ENCODE measurements at regions not wholly inside any gene's neighbourhood (a gene's known extent, or its start where the extent isn't known, plus 50 kb on each side); places are given as distances from the start of the nearest gene placed in this dataset.

GRCh38 chr7:106563466-106564150 lies 97.3 kb downstream of the CCDC71L start:
- ChIA-PET RAD21 (ENCODE audit: low non-redundant PET in 1 of 2, low total read pairs in 2 of 2, uncharacterized antibody in 2 of 2, unreplicated experiment in 2 of 2) (no interaction called here), POLR2A (no interaction called here), CTCF (interaction anchor here (1.3 kb wide), 1 partner anchor 21 kb away, joined by 3 read pairs; no protein-coding TSS in a partner anchor)
- H3K27me3 ChIP-seq (ENCODE audit: insufficient read depth, low read length) = no peaks in the 10 kb centered on the region
- no peaks in the 10 kb centered on the region for H3K79me2 ChIP-seq (ENCODE audit: insufficient read depth, low read length)
- no peaks in the 10 kb centered on the region for H3K36me3 ChIP-seq (ENCODE audit: control insufficient read depth in 1 of 2, insufficient read depth in 2 of 2, low read length in 2 of 2)
- H3K9me3 ChIP-seq (ENCODE audit: control insufficient read depth in 1 of 2, insufficient read depth in 1 of 2, low read depth in 1 of 2, low read length in 2 of 2) = no peaks in the 10 kb centered on the region
- TF ChIP-seq YY1 (IDR thresholded peaks at IDR 0.05; ENCODE audit: extremely low read depth, insufficient replicate concordance, low read depth, low read length) = no peak
- TF ChIP-seq EZH2 (IDR thresholded peaks at IDR 0.05) = no peak
- no peak for TF ChIP-seq CBX3 (IDR thresholded peaks at IDR 0.05; ENCODE audit: low read depth)
- intact Hi-C loops (cut with micrococcal nuclease) = no loop called here
- H3K9me2 ChIP-seq (ENCODE audit: insufficient read depth) = no peaks in the 10 kb centered on the region; the same call in 1 of the 2 replicates
- no peak for ATAC-seq
- H2AFZ ChIP-seq (ENCODE audit: low read depth, low read length, poor library complexity, severe bottlenecking) = no peak overlapping the region
- H3K4me2 ChIP-seq (ENCODE audit: low read length) = no peak overlapping the region
- no peak overlapping the region for H3K9ac ChIP-seq (ENCODE audit: low read length)
- no peak overlapping the region for H3K27ac ChIP-seq (ENCODE audit: low read depth, low read length)
- H4K20me1 ChIP-seq (ENCODE audit: insufficient read depth) = no peaks in the 10 kb centered on the region
- DNase-seq (ENCODE audit: low read depth, low spot score) = no peak
- peaks cover 0 to 3% of the 10 kb centered on the region in 2 experiments; a peak in 1 of 4 replicates for H3K4me1 ChIP-seq (ENCODE audit: control insufficient read depth in 1 of 2, insufficient read depth in 2 of 2, low read length in 2 of 2)
- BruUV-seq (replicated peaks) = no TSS peak
- H3K4me3 ChIP-seq (replicated peaks in 1 of 2; ENCODE audit: low read depth in 1 of 2, low read length in 2 of 2) = no peak overlapping the region

- no peak overlapping the region for H3K4me2 ChIP-seq (ENCODE audit: low read length)
- H3K4me3 ChIP-seq (replicated peaks in 1 of 2; ENCODE audit: low read depth in 1 of 2, low read length in 2 of 2) = no peak overlapping the region
- no peak overlapping the region for H2AFZ ChIP-seq (ENCODE audit: low read depth, low read length, poor library complexity, severe bottlenecking)
- RAD21 ChIA-PET (ENCODE audit: low non-redundant PET in 1 of 2, low total read pairs in 2 of 2, uncharacterized antibody in 2 of 2, unreplicated experiment in 2 of 2) = no interaction called here
- CTCF ChIA-PET = no interaction called here
- H3K27me3 ChIP-seq (ENCODE audit: insufficient read depth, low read length) = no peaks in the 10 kb centered on the region
- H3K9me2 ChIP-seq (ENCODE audit: insufficient read depth) = no peaks in the 10 kb centered on the region; the same call in 1 of the 2 replicates
- no peaks in the 10 kb centered on the region for H3K4me1 ChIP-seq (ENCODE audit: control insufficient read depth in 1 of 2, insufficient read depth in 2 of 2, low read length in 2 of 2)
- H4K20me1 ChIP-seq (ENCODE audit: insufficient read depth) = no peaks in the 10 kb centered on the region
- H3K9me3 ChIP-seq (ENCODE audit: control insufficient read depth in 1 of 2, insufficient read depth in 1 of 2, low read depth in 1 of 2, low read length in 2 of 2) = no peaks in the 10 kb centered on the region
- DNase-seq (ENCODE audit: low read depth, low spot score) (no peak), ATAC-seq (no peak)
- H3K9ac ChIP-seq (ENCODE audit: low read length) = no peak overlapping the region
- no peaks in the 10 kb centered on the region for H3K79me2 ChIP-seq (ENCODE audit: insufficient read depth, low read length)
- H3K27ac ChIP-seq (ENCODE audit: low read depth, low read length) = no peak overlapping the region
- no peaks in the 10 kb centered on the region for H3K36me3 ChIP-seq (ENCODE audit: control insufficient read depth in 1 of 2, insufficient read depth in 2 of 2, low read length in 2 of 2)
- no TSS peak for BruUV-seq (replicated peaks)
- intact Hi-C loops (cut with micrococcal nuclease) = no loop called here
- POLR2A ChIA-PET = no interaction called here
- TF ChIP-seq POLR2AphosphoS5 (IDR thresholded peaks at IDR 0.05; ENCODE audit: low read depth, low read length) = no peak
- TF ChIP-seq POLR2A (IDR thresholded peaks at IDR 0.05; ENCODE audit: borderline replicate concordance, extremely low read depth, insufficient read depth, insufficient read length) = no peak
- no peak for TF ChIP-seq ELF1 (IDR thresholded peaks at IDR 0.05; ENCODE audit: borderline replicate concordance, low read depth)
- no peak for TF ChIP-seq FOSL1 (IDR thresholded peaks at IDR 0.05; ENCODE audit: low read depth)
- TF ChIP-seq EZH2 (IDR thresholded peaks at IDR 0.05) = no peak
- no peak for TF ChIP-seq CTCF (IDR thresholded peaks at IDR 0.05 in 2 of 3, conservative IDR thresholded peaks at IDR 0.05 in 1 of 3; ENCODE audit: borderline replicate concordance in 1 of 3, insufficient read depth in 1 of 3, low read depth in 2 of 3, low read length in 2 of 3)
- no peak for TF ChIP-seq ATF3 (IDR thresholded peaks at IDR 0.05)
- no peak for TF ChIP-seq ZFX (IDR thresholded peaks at IDR 0.05)
- TF ChIP-seq CBX3 (IDR thresholded peaks at IDR 0.05; ENCODE audit: low read depth) = no peak
- TF ChIP-seq JUND (IDR thresholded peaks at IDR 0.05) = no peak
- TF ChIP-seq TCF7L2 (IDR thresholded peaks at IDR 0.05; ENCODE audit: borderline replicate concordance, extremely low read depth, insufficient read depth, insufficient read length) = no peak
- no peak for TF ChIP-seq SIN3A (IDR thresholded peaks at IDR 0.05; ENCODE audit: low read depth)
- no peak for TF ChIP-seq RAD21 (IDR thresholded peaks at IDR 0.05; ENCODE audit: low read depth)
- TF ChIP-seq CEBPB (IDR thresholded peaks at IDR 0.05; ENCODE audit: low read depth) = no peak
- TF ChIP-seq MAX (IDR thresholded peaks at IDR 0.05) = no peak
These were observed 98.1 kb downstream of the CCDC71L start for GRCh38 chr7:106562711-106563366.

Data from HCT116 (cell line).